GM18505 (cell line): ENCODE measurements at regions not wholly inside any gene's neighbourhood (a gene's known extent, or its start where the extent isn't known, plus 50 kb on each side); places are given as distances from the start of the nearest gene placed in this dataset.

Source experiments
- ATAC-seq: cut with Tn5 transposase; IDR thresholded peaks from one replicate; pipeline ENCODE4 v1.9.1; 2021; ENCODE audit not compliant: unreplicated experiment
- POLR2A ChIP-seq: IDR thresholded peaks from 4 replicates; pipeline ENCODE4 v1.6.1; 2011; ENCODE audit warnings: borderline replicate concordance; ENCODE audit not compliant: insufficient read depth, insufficient read length; ENCODE audit errors: extremely low read depth

DNA sequence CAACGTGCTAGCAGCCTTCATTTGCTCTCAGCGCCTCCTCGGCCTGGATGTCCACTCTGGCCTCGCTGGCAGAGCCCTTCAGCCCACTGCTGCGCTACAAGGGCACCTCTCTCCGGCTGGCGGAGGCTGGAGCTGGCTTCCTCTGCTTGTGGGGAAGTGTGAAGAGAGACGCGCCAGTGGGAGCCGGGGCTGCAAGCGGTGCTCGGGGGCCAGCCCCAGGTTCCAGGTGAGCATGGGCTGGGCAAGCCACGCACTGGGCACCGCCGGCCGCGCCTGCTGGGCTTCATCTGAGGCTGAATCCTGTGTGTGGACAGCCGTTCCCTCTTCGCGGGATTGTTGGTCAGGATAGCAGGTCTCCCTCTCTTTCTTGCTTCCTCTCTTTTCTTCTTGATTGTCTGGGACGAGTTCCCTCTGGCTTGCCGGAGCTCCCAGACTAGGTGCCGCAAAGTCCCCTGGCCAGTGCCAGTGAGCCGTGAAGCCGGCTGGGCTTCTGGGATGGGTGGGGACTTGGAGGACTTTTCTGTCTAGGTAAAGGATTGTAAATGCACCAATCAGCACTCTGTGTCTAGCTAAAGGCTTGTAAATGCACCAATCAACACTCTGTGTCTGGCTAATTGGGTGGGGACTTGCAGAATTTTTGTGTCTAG lies 165.0 kb downstream of the HEPH start:
- no peak for TF ChIP-seq POLR2A
- no peak for ATAC-seq

DNA sequence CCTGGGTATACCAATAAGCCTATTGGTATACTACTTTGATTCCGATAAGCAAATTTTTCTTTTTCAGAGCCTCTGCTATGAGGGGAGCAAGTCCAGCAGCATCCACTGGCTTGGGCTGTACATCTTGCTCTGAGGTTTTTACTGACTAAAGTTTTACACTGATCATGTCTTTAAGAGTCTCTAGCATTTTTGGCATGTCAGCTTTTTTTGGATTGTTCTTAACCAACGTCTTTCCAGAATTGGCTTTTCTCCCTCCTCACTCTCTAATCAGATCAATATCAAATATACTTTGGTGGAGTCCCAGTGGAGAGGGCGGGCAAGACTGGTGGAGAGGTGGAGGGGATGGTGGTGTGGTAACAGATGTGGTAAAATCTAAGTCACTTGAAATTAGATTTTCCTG lies 196.8 kb downstream of the HEPH start:
- TF ChIP-seq POLR2A, result no peak
- ATAC-seq, result no peak

DNA sequence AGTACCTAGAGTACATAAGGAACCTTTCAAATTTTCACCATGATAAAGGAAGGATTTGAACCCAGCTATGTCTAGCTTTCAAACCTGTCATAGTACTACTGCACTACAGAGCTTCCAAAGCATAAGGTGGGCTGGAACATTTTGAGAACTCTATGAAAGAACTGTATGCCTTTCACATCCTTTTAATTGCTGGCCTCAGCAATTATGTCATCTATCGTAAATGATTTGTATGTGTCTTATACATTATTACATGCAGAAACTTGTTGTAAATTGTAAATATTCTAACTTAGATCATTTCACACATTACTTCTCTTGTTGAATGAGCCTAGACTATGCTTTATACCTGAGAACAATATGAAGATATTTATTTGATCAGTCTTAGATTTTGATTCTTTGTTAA lies 220.7 kb downstream of the HEPH start:
- TF ChIP-seq POLR2A, result no peak
- no peak for ATAC-seq

DNA sequence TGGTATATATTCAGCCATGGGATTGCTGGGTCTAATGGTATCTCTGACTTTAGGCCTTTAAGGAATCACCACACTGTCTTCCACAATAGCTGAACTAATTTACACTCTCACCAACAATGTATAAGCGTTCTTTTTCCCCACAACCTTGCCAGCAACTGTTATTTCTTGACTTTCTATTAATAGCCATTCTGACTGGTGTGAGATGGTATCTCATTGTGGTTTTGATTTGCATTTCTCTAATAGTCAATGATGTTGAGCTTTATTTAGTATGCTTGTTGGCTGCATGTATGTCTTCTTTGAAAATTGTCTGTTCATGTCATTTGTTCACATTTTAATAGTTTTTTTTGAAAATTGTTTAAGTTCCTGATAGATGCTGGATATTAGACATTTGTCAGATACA lies 235.2 kb downstream of the HEPH start:
- TF ChIP-seq POLR2A, result no peak
- ATAC-seq, result no peak

DNA sequence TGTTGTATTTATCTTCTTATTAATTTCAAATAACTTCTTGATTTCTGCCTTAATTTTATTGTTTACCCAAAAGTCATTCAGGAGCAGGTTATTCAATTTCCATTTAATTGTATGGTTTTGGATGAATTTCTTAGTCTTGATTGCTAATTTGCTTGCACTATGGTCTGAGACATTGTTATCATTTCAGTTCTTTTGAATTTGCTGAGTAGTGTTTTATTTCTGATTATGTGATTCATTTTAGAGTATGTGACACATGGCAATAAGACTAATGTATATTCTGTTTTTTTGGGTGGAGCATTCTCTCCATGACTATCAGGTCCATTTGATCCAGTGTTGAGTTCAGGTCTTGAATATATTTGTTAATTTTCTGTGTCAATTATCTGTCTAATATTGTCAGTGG lies 236.7 kb downstream of the EDA2R start:
- no peak for ATAC-seq
- no peak for TF ChIP-seq POLR2A

DNA sequence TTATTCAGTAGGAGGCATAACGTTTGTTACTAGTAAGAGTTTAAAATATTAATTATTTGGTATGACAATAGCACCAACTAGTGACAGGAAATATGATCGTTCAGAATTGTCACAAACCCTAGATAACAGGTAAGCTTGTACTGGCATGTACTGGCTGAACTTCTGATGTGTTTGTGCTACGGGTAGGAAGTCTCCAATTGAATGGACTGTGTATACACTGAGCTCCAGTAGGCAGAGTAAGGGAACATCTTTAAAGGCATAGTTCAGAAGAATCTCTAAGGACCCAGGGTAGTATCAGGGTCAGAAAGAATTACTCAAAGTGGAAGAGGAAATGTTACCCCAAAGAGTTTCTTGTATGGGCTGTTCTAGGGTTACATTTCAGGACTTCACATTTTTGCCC lies 230.4 kb downstream of the EDA2R start:
- no peak for TF ChIP-seq POLR2A
- ATAC-seq, result peak; percentile 68

DNA sequence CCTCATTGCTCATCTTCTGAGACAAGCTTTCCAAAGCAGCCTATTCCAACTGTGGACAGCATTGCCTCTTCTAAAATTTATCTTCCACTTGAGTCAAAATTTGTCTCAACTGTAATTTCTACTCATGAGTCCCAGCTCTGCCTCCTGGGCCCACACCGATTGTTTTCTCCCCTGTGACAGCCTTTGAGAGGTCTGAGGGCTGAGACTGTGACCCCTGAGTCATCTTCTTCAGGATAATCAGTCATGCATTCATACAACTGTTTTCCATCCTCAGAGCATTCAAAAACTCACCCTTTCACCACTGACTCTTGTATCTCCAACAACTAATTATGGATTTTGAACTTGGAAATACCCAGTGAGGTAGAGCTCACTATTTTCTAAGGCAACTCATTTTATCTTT lies 228.1 kb downstream of the EDA2R start:
- ATAC-seq, result no peak
- no peak for TF ChIP-seq POLR2A
